ENCODE measurements at regions not wholly inside any gene's neighbourhood (a gene's known extent, or its start where the extent isn't known, plus 50 kb on each side); places are given as distances from the start of the nearest gene placed in this dataset.

GRCh38 chr13:106685143-106685542, 117.2 kb upstream of the ARGLU1 start:
- Histone ChIP-seq H3K4me3 (ENCODE audit: low read depth in 2 of 2, low read length in 1 of 2) (no peak overlapping the region), H3K9me2 (no peaks in the 10 kb centered on the region), H3K9ac (no peak overlapping the region), H3K9me3 (no peaks in the 10 kb centered on the region), H4K20me1 (ENCODE audit: insufficient read depth) (no peaks in the 10 kb centered on the region), H3K27ac (ENCODE audit: low read depth in 2 of 2, low read length in 1 of 2) (no peak overlapping the region), H3K27me3 (ENCODE audit: insufficient read depth) (no peaks in the 10 kb centered on the region), H3K79me2 (ENCODE audit: insufficient read depth) (no peaks in the 10 kb centered on the region), H3K4me1 (ENCODE audit: control insufficient read depth in 1 of 2, insufficient read depth in 2 of 2, low read depth in 1 of 2, low read length in 1 of 2) (no peaks in the 10 kb centered on the region), H3K4me2 (no peak overlapping the region), H2AFZ (ENCODE audit: low read depth) (no peak overlapping the region), H3K36me3 (replicated peaks in 1 of 2; ENCODE audit: control insufficient read depth in 1 of 2, insufficient read depth in 2 of 2, low read length in 1 of 2) (no peaks in the 10 kb centered on the region), H3F3A (replicated peaks; ENCODE audit: insufficient read depth) (no peaks in the 10 kb centered on the region)
- TF ChIP-seq CTCF (IDR thresholded peaks at IDR 0.05) (no peak), ELF1 (IDR thresholded peaks at IDR 0.05) (no peak), CHD2 (IDR thresholded peaks at IDR 0.05; ENCODE audit: low read length, partially characterized antibody) (no peak), RCOR1 (IDR thresholded peaks at IDR 0.05; ENCODE audit: low read length) (no peak), YY1 (IDR thresholded peaks at IDR 0.05; ENCODE audit: low read depth) (no peak), NRF1 (IDR thresholded peaks at IDR 0.05; ENCODE audit: low read depth, low read length) (no peak), TCF12 (IDR thresholded peaks at IDR 0.05) (no peak), ZBTB33 (IDR thresholded peaks at IDR 0.05; ENCODE audit: borderline replicate concordance, low read depth) (no peak), RXRA (IDR thresholded peaks at IDR 0.05; ENCODE audit: borderline replicate concordance, low read depth) (no peak)
- DNase-seq = no peak
- ChIA-PET CTCF (no interaction called here), POLR2A (no interaction called here)
- 43% methylated on average over 6 of the region's 6 CpGs for WGBS (ENCODE audit: low lambda C conversion rate)

- H3K4me3 ChIP-seq (ENCODE audit: low read depth in 2 of 2, low read length in 1 of 2) = no peak overlapping the region
- no peaks in the 10 kb centered on the region for H3K79me2 ChIP-seq (ENCODE audit: insufficient read depth)
- DNase-seq = no peak
- no peak overlapping the region for H3K4me2 ChIP-seq
- H3K36me3 ChIP-seq (replicated peaks in 1 of 2; ENCODE audit: control insufficient read depth in 1 of 2, insufficient read depth in 2 of 2, low read length in 1 of 2) = no peaks in the 10 kb centered on the region
- no peaks in the 10 kb centered on the region for H3K4me1 ChIP-seq (ENCODE audit: control insufficient read depth in 1 of 2, insufficient read depth in 2 of 2, low read depth in 1 of 2, low read length in 1 of 2)
- no peaks in the 10 kb centered on the region for H4K20me1 ChIP-seq (ENCODE audit: insufficient read depth)
- H2AFZ ChIP-seq (ENCODE audit: low read depth) = no peak overlapping the region
- ChIA-PET CTCF (no interaction called here), POLR2A (no interaction called here)
- no CpG with 5 or more reads among the region's 3 CpGs for WGBS (ENCODE audit: low lambda C conversion rate)
- H3F3A ChIP-seq (replicated peaks; ENCODE audit: insufficient read depth) = no peaks in the 10 kb centered on the region
- no peaks in the 10 kb centered on the region for H3K27me3 ChIP-seq (ENCODE audit: insufficient read depth)
- no peak overlapping the region for H3K27ac ChIP-seq (ENCODE audit: low read depth in 2 of 2, low read length in 1 of 2)
- H3K9ac ChIP-seq = no peak overlapping the region
- no peaks in the 10 kb centered on the region for H3K9me2 ChIP-seq
- TF ChIP-seq CHD2 (IDR thresholded peaks at IDR 0.05; ENCODE audit: low read length, partially characterized antibody) (no peak), SMC3 (IDR thresholded peaks at IDR 0.05; ENCODE audit: low read depth, low read length) (no peak), MAX (IDR thresholded peaks at IDR 0.05; ENCODE audit: low read depth) (no peak), MXI1 (IDR thresholded peaks at IDR 0.05; ENCODE audit: low read depth, low read length) (no peak), FOXM1 (IDR thresholded peaks at IDR 0.05; ENCODE audit: low read depth) (no peak), TAF1 (IDR thresholded peaks at IDR 0.05; ENCODE audit: borderline replicate concordance, low read depth, low read length) (no peak), ZBTB33 (IDR thresholded peaks at IDR 0.05; ENCODE audit: borderline replicate concordance, low read depth) (no peak), MEF2A (IDR thresholded peaks at IDR 0.05; ENCODE audit: borderline replicate concordance, low read depth) (no peak), TEAD4 (IDR thresholded peaks at IDR 0.05; ENCODE audit: borderline replicate concordance, insufficient read depth) (no peak), USF1 (IDR thresholded peaks at IDR 0.05; ENCODE audit: borderline replicate concordance, low read depth) (no peak), USF2 (IDR thresholded peaks at IDR 0.05; ENCODE audit: borderline replicate concordance, low read depth, low read length) (no peak), GABPA (IDR thresholded peaks at IDR 0.05; ENCODE audit: low read depth) (no peak), RCOR1 (IDR thresholded peaks at IDR 0.05; ENCODE audit: low read length) (no peak), YY1 (IDR thresholded peaks at IDR 0.05; ENCODE audit: low read depth) (no peak), TCF12 (IDR thresholded peaks at IDR 0.05) (no peak)
- H3K9me3 ChIP-seq = no peaks in the 10 kb centered on the region
These were observed 116.0 kb upstream of the ARGLU1 start for GRCh38 chr13:106683918-106684317.
